GM10266 (cell line): ENCODE measurements at regions not wholly inside any gene's neighbourhood (a gene's known extent, or its start where the extent isn't known, plus 50 kb on each side); places are given as distances from the start of the nearest gene placed in this dataset.

Source experiments
- DNase-seq: peaks from one replicate; pipeline ENCODE4 v3.0.0; 2012; ENCODE audit errors: extremely low spot score
- CTCF ChIP-seq: IDR thresholded peaks from 2 replicates; pipeline ENCODE4 v1.5.1; 2012; ENCODE audit warnings: mild to moderate bottlenecking, low read depth; ENCODE audit not compliant: control insufficient read depth, insufficient read depth; ENCODE audit errors: missing control alignments

GRCh38 chr12:31867292-31867691 lies 91.9 kb upstream of the RESF1 start:
- DNase-seq, result no peak
- TF ChIP-seq CTCF, result no peak

GRCh38 chr12:31866523-31866922 lies 92.7 kb upstream of the RESF1 start:
- DNase-seq, result no peak
- TF ChIP-seq CTCF, result no peak

- no peak for DNase-seq
- TF ChIP-seq CTCF, result no peak
These were observed 94.2 kb upstream of the RESF1 start for GRCh38 chr12:31865023-31865422.

GRCh38 chr12:31861360-31861759 lies 97.9 kb upstream of the RESF1 start:
- no peak for DNase-seq
- no peak for TF ChIP-seq CTCF

DNA sequence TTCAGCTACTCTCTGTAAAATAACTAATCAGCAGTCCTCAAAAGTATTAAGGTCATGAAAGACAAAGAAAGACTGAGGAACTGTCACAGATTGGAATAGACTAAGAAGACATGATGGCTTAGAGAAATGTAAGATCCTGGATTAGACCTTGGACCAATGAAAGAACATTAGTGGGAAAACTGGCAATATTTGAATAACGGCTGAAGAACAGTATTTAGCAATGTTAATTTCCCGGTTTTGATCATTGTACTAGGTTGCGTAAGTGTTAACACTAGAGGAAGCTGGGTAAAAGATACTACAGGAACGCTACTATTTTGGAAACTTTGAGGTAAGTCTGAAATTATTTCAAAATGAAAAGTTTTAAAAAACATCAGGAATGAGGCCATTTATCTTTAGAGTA lies 98.8 kb upstream of the RESF1 start:
- no peak for TF ChIP-seq CTCF
- DNase-seq, result no peak

DNA sequence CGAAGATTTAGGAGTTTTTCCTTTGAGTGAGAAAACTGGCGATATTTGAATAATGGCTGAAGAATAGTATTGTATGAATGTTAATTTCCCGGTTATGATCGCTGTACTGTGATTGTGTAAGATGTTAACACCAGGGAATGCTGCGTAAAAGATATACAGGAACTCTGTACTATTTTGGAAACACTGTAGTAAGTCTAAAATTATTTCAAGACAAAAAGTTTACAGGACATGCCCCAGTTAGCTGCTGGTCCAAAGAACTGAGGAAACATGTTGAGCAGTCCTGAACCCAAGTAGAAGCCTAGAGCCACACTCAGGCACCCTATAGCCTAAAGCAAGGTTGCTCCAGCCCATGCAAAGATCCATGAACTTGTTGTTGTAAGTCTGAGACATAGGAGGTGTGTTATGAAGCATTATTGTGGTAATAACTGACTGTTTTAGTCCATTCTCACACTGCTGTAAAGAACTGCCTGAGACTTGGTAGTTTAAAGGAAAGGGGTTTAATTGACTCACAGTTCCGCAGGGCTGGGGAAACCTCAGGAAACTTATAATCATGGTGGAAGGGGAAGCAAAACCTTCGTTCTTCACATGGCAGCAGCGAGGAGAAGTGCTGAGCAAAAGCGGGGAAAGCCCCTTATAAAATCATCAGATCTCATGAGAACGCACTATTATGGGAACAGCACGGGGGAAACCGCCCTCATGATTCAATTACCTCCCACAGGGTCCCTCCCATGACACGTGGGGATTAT lies 99.8 kb upstream of the RESF1 start:
- no peak for TF ChIP-seq CTCF
- DNase-seq, result peak; percentile 11

GRCh38 chr12:31855427-31855826 lies 103.8 kb upstream of the RESF1 start:
- no peak for TF ChIP-seq CTCF
- DNase-seq, result no peak
